ENCODE measurements at regions not wholly inside any gene's neighbourhood (a gene's known extent, or its start where the extent isn't known, plus 50 kb on each side); places are given as distances from the start of the nearest gene placed in this dataset.

DNA sequence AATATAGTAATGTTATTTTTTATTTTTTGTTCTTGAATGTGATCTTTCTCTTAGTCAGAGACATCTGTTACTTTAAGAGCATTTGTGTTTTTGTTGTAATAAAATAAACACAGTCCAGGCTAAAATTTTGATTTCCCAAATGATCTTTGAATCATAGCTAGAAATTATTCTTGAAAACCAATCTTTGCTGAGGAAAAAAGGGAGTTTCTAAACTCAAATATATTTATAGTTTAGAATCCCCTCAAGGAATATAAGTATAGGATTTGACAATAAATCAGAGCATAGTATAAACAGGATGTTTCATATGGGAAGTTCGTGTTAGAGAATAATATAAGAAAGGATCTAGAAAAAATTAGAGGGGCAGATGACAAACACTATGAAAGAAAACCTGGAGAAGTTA, 118.8 kb upstream of the ADAMTS19 start:
- no peak for DNase-seq (ENCODE audit: low spot score)

- no peak for DNase-seq (ENCODE audit: low spot score)
These were observed 117.3 kb upstream of the ADAMTS19 start for GRCh38 chr5:129342796-129343195.

DNA sequence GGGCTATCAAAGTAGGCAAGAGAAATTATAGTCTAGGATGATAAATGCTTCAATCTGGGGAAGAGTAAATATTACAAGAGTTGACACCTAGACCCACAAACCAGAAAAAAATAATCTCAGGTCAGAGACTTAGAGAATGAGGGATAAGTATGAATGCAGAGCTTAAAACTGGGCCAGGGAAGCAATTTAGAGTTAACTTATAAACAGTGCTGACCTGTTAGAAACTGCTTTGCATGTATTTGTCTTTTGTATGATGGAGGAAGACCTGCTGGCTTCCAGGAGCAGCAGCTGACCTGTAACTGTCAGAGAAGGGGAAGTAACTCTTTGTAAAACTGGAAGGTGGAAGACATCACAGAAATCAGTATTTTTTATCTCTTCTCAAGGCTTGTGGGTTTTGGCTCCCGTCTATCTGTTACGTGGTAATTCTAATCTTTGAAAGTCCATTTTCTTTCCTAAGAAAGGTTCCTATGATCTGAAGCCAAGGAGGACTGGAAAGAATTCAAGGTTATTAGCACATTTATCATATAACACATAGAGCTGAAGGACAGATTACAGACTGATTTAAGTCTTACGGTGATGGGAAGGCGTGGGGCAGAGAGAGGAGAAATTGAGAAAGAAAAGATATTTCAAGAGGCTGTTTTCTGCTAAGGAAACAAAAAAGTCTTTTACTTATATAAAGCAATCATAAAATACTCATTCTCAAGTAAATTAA, 114.7 kb upstream of the ADAMTS19 start:
- DNase-seq (ENCODE audit: low spot score): no peak

DNA sequence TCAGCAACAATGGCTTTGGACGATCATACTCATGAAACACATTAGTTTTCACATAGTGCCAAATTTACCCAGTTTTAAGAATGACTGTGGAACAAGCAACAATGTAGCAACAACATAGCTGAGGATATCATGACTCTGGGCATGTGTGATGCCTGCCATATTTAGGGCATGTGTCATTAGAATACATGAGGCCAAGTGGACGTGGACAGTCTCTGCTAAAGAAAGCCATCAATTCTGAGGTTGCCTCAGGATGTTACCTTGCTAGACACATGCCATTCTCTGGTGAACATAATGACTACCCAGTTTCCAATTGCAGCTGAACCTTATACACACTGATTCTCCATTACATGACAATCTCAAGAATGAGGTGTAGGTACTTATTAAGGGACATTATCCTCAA, 103.3 kb upstream of the ADAMTS19 start:
- no peak for DNase-seq (ENCODE audit: low spot score)

DNA sequence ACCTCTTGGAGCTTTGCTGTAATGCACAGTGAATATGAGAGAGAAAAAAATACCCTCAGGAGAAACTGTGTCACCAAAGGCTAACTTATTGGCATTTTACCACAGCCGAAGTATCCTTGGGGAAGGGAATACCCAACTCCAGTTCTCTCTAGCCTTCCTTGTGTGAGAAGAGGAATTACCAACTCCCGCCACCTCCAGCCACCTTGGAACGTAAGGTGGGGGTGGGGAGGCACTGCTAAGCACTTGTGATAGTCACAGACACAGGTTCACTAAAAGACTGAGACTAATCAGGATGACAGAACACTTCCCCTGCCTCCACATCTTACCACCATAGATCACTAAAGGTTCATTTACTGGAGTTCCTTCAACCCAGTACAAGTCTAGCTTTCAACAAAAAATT, 102.0 kb upstream of the ADAMTS19 start:
- DNase-seq (ENCODE audit: low spot score): no peak

GRCh38 chr5:129359450-129359849, 100.6 kb upstream of the ADAMTS19 start:
- DNase-seq (ENCODE audit: low spot score): no peak

GRCh38 chr5:129361441-129362025, 98.6 kb upstream of the ADAMTS19 start:
- peak; percentile 23 for DNase-seq (ENCODE audit: low spot score)

GRCh38 chr5:129362456-129362855, 97.6 kb upstream of the ADAMTS19 start:
- DNase-seq (ENCODE audit: low spot score): no peak

DNA sequence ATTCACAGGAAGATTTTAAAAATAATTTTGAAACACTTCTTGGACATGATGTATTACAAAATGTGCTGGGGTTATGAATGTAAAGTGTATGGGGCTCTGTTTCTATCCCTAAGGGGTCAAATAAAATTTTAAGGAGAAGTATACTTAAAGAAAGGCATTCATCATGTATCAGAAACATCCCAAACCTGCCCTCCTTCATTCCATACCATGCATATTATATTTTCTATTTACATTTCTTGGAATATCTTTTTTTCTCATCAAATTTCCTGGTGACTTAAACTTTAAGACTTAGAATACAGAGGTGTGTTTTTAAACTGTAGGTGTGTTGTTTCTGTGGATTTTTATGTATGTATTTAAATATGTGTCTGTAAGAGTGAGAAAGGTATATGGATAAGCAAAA, 96.1 kb upstream of the ADAMTS19 start:
- no peak for DNase-seq (ENCODE audit: low spot score)

GRCh38 chr5:129367883-129368282, 92.2 kb upstream of the ADAMTS19 start:
- DNase-seq (ENCODE audit: low spot score): peak; percentile 34

DNA sequence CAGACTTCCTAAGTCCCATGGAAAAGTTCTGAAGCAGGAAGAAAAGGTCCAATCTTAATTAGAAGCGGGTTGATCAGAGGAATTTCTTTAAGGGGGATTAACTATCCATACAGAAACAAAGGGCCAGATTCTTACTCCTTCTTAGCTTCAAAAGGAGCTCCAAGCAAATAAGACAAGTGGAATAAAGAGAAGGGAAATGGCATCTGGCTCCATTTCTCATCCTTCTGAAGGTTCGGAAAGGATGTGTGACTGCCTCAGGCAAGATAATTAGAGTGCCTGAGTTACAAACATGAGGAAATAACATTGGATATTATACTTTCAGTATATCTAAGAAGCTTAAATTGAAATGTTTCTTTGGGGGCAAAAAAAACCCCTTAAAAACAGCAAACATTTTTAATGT, 88.1 kb upstream of the ADAMTS19 start:
- no peak for DNase-seq (ENCODE audit: low spot score)

GRCh38 chr5:129377504-129377903, 82.6 kb upstream of the ADAMTS19 start:
- no peak for DNase-seq (ENCODE audit: low spot score)

DNA sequence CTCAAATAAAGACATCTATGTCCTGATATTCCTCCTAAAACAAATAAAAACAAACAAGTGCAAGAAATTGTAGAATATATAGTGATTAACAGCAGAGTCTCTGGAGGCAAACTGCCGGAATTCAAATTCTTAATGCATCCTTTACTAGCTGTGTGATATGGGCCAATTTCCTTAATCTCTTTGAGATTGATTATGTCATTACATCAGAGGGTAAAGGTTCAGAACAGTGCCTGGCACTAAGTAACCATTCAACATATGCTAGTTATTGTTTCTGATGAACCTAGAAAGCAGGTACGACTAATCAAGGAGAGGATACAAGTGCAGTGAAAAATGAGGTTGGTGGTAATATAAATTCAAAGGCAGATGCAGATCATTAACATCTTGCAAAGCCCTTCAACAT, 81.1 kb upstream of the ADAMTS19 start:
- no peak for DNase-seq (ENCODE audit: low spot score)

- DNase-seq (ENCODE audit: low spot score): no peak
These were observed 80.7 kb upstream of the ADAMTS19 start for GRCh38 chr5:129379406-129379805.

GRCh38 chr5:129382921-129383672, 77.0 kb upstream of the ADAMTS19 start:
- no peak for DNase-seq (ENCODE audit: low spot score)

GRCh38 chr5:129384193-129384592, 75.9 kb upstream of the ADAMTS19 start:
- DNase-seq (ENCODE audit: low spot score): no peak

DNA sequence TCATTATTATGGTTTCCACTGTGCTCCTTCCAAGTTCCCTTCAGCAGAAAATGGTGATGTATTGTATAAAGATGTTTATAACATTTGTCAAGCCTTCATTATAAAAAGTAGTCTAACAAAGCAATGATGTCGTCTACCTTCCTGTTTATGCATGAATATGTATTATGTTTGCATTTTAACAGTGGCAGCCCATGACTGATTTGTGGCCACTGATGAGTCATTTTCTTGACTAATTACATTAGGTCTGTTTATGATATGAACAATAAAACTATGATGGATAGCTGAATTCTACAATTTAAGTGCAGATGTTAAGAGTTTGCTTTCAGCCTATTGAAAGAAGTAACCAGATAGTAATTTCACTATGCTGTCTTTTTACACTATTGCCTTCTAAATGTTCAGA, 75.4 kb upstream of the ADAMTS19 start:
- no peak for DNase-seq (ENCODE audit: low spot score)

GRCh38 chr5:129387944-129388343, 72.2 kb upstream of the ADAMTS19 start:
- no peak for DNase-seq (ENCODE audit: low spot score)

DNA sequence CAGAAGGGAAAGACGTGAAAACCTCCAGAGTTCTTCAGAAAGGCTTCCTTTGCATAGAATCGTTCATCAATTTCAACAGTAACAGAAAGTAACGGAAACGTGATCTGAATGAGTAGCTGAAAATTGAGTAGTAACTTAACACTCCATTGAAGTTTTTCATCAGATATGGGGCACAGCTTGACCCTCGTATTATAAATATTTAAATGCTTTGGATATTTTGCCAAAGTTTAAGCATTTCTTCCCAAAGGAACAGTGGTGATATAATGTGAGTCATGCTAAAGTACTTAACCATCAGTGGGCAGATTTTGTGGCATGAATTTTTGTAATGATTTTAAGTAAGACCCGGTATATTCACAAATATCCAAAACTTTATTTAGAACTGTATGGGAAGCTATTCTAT, 67.4 kb upstream of the ADAMTS19 start:
- DNase-seq (ENCODE audit: low spot score): no peak

- no peak for DNase-seq (ENCODE audit: low spot score)
These were observed 64.9 kb upstream of the ADAMTS19 start for GRCh38 chr5:129395247-129395646.

DNA sequence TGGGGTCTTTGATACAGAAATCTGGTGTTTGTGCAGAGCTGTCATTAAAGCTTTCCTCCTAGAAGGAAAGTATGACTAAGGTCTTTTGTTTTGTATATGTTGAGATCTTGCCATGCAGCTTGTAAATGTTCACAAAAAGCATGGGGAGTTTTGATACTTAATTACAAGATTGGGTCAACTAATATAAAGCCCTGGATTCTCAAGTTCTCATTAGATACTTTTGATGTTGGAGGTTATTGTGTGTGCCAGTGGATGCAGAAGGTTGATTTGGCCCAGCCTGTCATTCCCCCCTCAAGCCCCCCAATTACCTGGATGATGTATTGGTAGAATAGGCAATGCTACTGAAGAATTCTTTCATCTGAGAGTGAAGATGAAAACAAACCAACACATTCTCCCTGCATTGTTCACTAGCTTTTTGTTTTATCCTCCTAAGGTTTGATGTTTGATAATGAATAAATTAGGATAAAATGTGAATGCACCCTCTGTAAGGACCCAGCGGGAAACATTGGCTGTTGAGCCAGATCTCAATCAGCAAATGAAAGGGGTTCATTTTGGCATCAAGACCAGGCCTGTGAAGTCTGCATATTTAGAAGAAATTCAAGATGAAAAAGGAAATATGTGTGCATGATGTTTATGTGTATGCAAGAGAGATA, 61.9 kb upstream of the ADAMTS19 start:
- no peak for DNase-seq (ENCODE audit: low spot score)

- no peak for DNase-seq (ENCODE audit: low spot score)
These were observed 61.0 kb upstream of the ADAMTS19 start for GRCh38 chr5:129399069-129399468.

Measured in A172 (cell line).